GM13977 (cell line): ENCODE measurements at regions not wholly inside any gene's neighbourhood (a gene's known extent, or its start where the extent isn't known, plus 50 kb on each side); places are given as distances from the start of the nearest gene placed in this dataset.
"Not testable (repeated sequence)": the region's sequence is repeated elsewhere in the genome, so short reads cannot be mapped to it uniquely, and the experiment has no call there.

Experiments
- DNase-seq: peaks from one replicate; pipeline ENCODE4 v3.0.0; 2012; ENCODE audit warnings: low spot score
- in situ Hi-C: fragments of 300-500 bp; cut with MboI; formaldehyde crosslinking; loops from one replicate; pipeline ENCODE4 v1.12.0; 2022; ENCODE audit warnings: low sequenced_read_pairs, low pct_unique_long_range_greater_than_20kb, mixed read lengths, inconsistent platforms; ENCODE audit not compliant: unreplicated experiment

GRCh38 chr7:76863150-76863773, 168.9 kb downstream of the SPDYE17 start:
- DNase-seq, in situ Hi-C loops: not testable (repeated sequence)

GRCh38 chr7:76862241-76862640, 169.9 kb downstream of the SPDYE17 start:
- in situ Hi-C loops, DNase-seq: not testable (repeated sequence)

GRCh38 chr7:76859933-76860332, 172.2 kb downstream of the SPDYE17 start:
- in situ Hi-C loops, DNase-seq: not testable (repeated sequence)

- in situ Hi-C loops, DNase-seq: not testable (repeated sequence)
Observed at GRCh38 chr7:76854631-76855030, 177.5 kb downstream of the SPDYE17 start.

GRCh38 chr7:76852787-76853584, 179.2 kb downstream of the SPDYE17 start:
- in situ Hi-C loops, DNase-seq: not testable (repeated sequence)

- DNase-seq, in situ Hi-C loops: not testable (repeated sequence)
Observed at GRCh38 chr7:76852362-76852761, 179.8 kb downstream of the SPDYE17 start.

GRCh38 chr7:76851617-76852016, 180.5 kb downstream of the SPDYE17 start:
- DNase-seq, in situ Hi-C loops: not testable (repeated sequence)

- in situ Hi-C loops, DNase-seq: not testable (repeated sequence)
Observed at GRCh38 chr7:76849887-76850563, 182.1 kb downstream of the SPDYE17 start.

- DNase-seq, in situ Hi-C loops: not testable (repeated sequence)
Observed at GRCh38 chr7:76839879-76840278, 192.3 kb downstream of the SPDYE17 start.

- in situ Hi-C loops, DNase-seq: not testable (repeated sequence)
Observed at GRCh38 chr7:76839214-76839613, 192.9 kb downstream of the SPDYE17 start.

- in situ Hi-C loops, DNase-seq: not testable (repeated sequence)
Observed at GRCh38 chr7:76838357-76838756, 193.8 kb downstream of the SPDYE17 start.

GRCh38 chr7:76829233-76829632, 202.2 kb upstream of the POMZP3 start:
- DNase-seq, in situ Hi-C loops: not testable (repeated sequence)

GRCh38 chr7:76826181-76826580, 199.1 kb upstream of the POMZP3 start:
- in situ Hi-C loops, DNase-seq: not testable (repeated sequence)

- in situ Hi-C loops, DNase-seq: not testable (repeated sequence)
Observed at GRCh38 chr7:76809856-76810255, 182.8 kb upstream of the POMZP3 start.

- DNase-seq, in situ Hi-C loops: not testable (repeated sequence)
Observed at GRCh38 chr7:76807588-76808100, 180.6 kb upstream of the POMZP3 start.

GRCh38 chr7:76806460-76806859, 179.4 kb upstream of the POMZP3 start:
- in situ Hi-C loops, DNase-seq: not testable (repeated sequence)

GRCh38 chr7:76806010-76806409, 178.9 kb upstream of the POMZP3 start:
- DNase-seq, in situ Hi-C loops: not testable (repeated sequence)

GRCh38 chr7:76805262-76805661, 178.2 kb upstream of the POMZP3 start:
- DNase-seq, in situ Hi-C loops: not testable (repeated sequence)
